PFSK-1 (cell line): ENCODE measurements at regions not wholly inside any gene's neighbourhood (a gene's known extent, or its start where the extent isn't known, plus 50 kb on each side); places are given as distances from the start of the nearest gene placed in this dataset.

ENCODE experiments used
- FOXP2 ChIP-seq: optimal IDR thresholded peaks from 2 replicates; pipeline ENCODE3; 2011; ENCODE audit warnings: borderline replicate concordance, control low read depth, inconsistent platforms; ENCODE audit not compliant: insufficient read depth; ENCODE audit errors: extremely low read length, extremely low read depth
- POLR2AphosphoS5 ChIP-seq: IDR thresholded peaks from 2 replicates; pipeline ENCODE4 v1.6.1; 2012; ENCODE audit warnings: low read depth, mild to moderate bottlenecking, control low read depth, low read length, moderate library complexity
- REST ChIP-seq, 2 experiments: IDR thresholded peaks; 2 replicates each; pipeline versions ENCODE4 v1.6.1 to v1.8.0; 2011 to 2012; ENCODE audit warnings: low read depth in 2 of 2, low read length in 2 of 2, control low read depth in 1 of 2, inconsistent platforms in 1 of 2, mild to moderate bottlenecking in 1 of 2, moderate library complexity in 1 of 2; ENCODE audit not compliant: insufficient read depth in 1 of 2
- SIN3A ChIP-seq: IDR thresholded peaks from 2 replicates; pipeline ENCODE4 v1.6.1; 2012; ENCODE audit warnings: mild to moderate bottlenecking, low read length, moderate library complexity, borderline replicate concordance; ENCODE audit not compliant: insufficient read depth
- TAF1 ChIP-seq: IDR thresholded peaks from 2 replicates; pipeline ENCODE4 v1.6.1; 2012; ENCODE audit warnings: low read length, control low read depth, borderline replicate concordance; ENCODE audit not compliant: insufficient read depth

GRCh38 chr13:53105477-53105876 lies 76.9 kb downstream of the OLFM4 start:
- no peak for TF ChIP-seq POLR2AphosphoS5
- TF ChIP-seq REST (IDR thresholded peaks at IDR 0.05; ENCODE audit: insufficient read depth in 1 of 2, low read depth in 2 of 2, low read length in 2 of 2), result no peak
- TF ChIP-seq TAF1, result no peak
- TF ChIP-seq SIN3A, result no peak
- no peak for TF ChIP-seq FOXP2
